Left lung (tissue), 4 donors: ENCODE measurements at regions not wholly inside any gene's neighbourhood (a gene's known extent, or its start where the extent isn't known, plus 50 kb on each side); places are given as distances from the start of the nearest gene placed in this dataset.

ENCODE experiments used
- ATAC-seq: fragments of 200-7000 bp; cut with Tn5 transposase; one replicate; pipeline ENCODE4 v1.9.1; 2020; ENCODE audit warnings: moderate library complexity
- DNase-seq, 4 donors: peaks; one replicate each; pipeline ENCODE4 v3.0.0-alpha.2; 2013 to 2020
- H3K27ac ChIP-seq, 2 donors: fragments of 200-600 bp; sonication (generic) in 1 of 2; one replicate each; pipeline versions ENCODE4 v1.5.0 to v1.8.0; 2020 to 2021
- H3K27me3 ChIP-seq, 2 donors: fragments of 200-600 bp; sonication (generic) in 1 of 2; one replicate each; pipeline versions ENCODE4 v1.5.0 to v1.8.0; 2020 to 2021
- H3K36me3 ChIP-seq, 2 donors: fragments of 200-600 bp; sonication (generic) in 1 of 2; one replicate each; pipeline versions ENCODE4 v1.5.0 to v1.8.0; 2020 to 2021
- H3K4me1 ChIP-seq, 2 donors: fragments of 200-600 bp; one replicate each; pipeline ENCODE4 v1.8.0; 2021
- H3K4me3 ChIP-seq, 2 donors: fragments of 200-600 bp; sonication (generic) in 1 of 2; one replicate each; pipeline versions ENCODE4 v1.5.0 to v1.8.0; 2020 to 2021; ENCODE audit warnings: mild to moderate bottlenecking in 1 of 2
- H3K9me3 ChIP-seq, 2 donors: fragments of 200-600 bp; sonication (generic) in 1 of 2; one replicate each; pipeline versions ENCODE4 v1.5.0 to v1.8.0; 2020 to 2021
- CTCF ChIP-seq, 2 donors: fragments of 200-600 bp; sonication (generic) in 1 of 2; IDR thresholded peaks; one replicate each; pipeline versions ENCODE4 v1.5.0 to v1.8.0; 2021; ENCODE audit warnings: antibody characterized with exemption in 2 of 2
- intact Hi-C, 2 donors: fragments of 100-400 bp; cut with DNase I; formaldehyde crosslinking; loops; one replicate each; pipeline versions ENCODE4 v1.11.2 to v1.14.2; 2022
- donor health status: DM: no; HTN: yes; CAD: no.
- donor health status: DM: no; HTN: no; CAD: no.

GRCh38 chr9:111106202-111106601, 67.9 kb upstream of the LPAR1 start:
- ATAC-seq, result no peak
- H3K36me3 ChIP-seq, result no peaks in the 10 kb centered on the region
- H3K4me1 ChIP-seq, result peaks cover 0 to 9% of the 10 kb centered on the region in 2 donors
- no peak overlapping the region for H3K4me3 ChIP-seq
- H3K27ac ChIP-seq, result no peak overlapping the region
- no peaks in the 10 kb centered on the region for H3K9me3 ChIP-seq
- DNase-seq, result no peak
- intact Hi-C loops, result no loop called here
- no peak for TF ChIP-seq CTCF (IDR thresholded peaks at IDR 0.05)
- no peaks in the 10 kb centered on the region for H3K27me3 ChIP-seq

GRCh38 chr9:111102793-111103464, 64.7 kb upstream of the LPAR1 start:
- ATAC-seq, result no peak
- intact Hi-C loops, result no loop called here

GRCh38 chr9:111099199-111100008, 61.1 kb upstream of the LPAR1 start:
- no peak overlapping the region for H3K27ac ChIP-seq
- no peak for TF ChIP-seq CTCF (IDR thresholded peaks at IDR 0.05)
- H3K27me3 ChIP-seq, result no peaks in the 10 kb centered on the region
- H3K9me3 ChIP-seq, result no peaks in the 10 kb centered on the region
- H3K36me3 ChIP-seq, result no peaks in the 10 kb centered on the region
- no peak overlapping the region for H3K4me3 ChIP-seq
- intact Hi-C loops, result no loop called here
- peaks cover 0 to 3% of the 10 kb centered on the region in 2 donors for H3K4me1 ChIP-seq
- ATAC-seq, result no peak
- DNase-seq, result no peak

More at GRCh38 chr9:111102793-111103464, 64.7 kb upstream of the LPAR1 start:
- Histone ChIP-seq H3K4me1 (no peaks in the 10 kb centered on the region), H3K27me3 (no peaks in the 10 kb centered on the region), H3K9me3 (no peaks in the 10 kb centered on the region), H3K36me3 (no peaks in the 10 kb centered on the region), H3K4me3 (no peak overlapping the region), H3K27ac (no peak overlapping the region)
- no peak for DNase-seq
- TF ChIP-seq CTCF (IDR thresholded peaks at IDR 0.05), result no peak

GRCh38 chr9:111098093-111098492, 59.8 kb upstream of the LPAR1 start:
- Histone ChIP-seq H3K9me3 (no peaks in the 10 kb centered on the region), H3K4me3 (no peak overlapping the region), H3K27me3 (no peaks in the 10 kb centered on the region), H3K27ac (no peak overlapping the region), H3K4me1 (peaks cover 5% of the 10 kb centered on the region in 2 donors), H3K36me3 (no peaks in the 10 kb centered on the region)
- intact Hi-C loops, result no loop called here
- ATAC-seq, result no peak
- no peak for TF ChIP-seq CTCF (IDR thresholded peaks at IDR 0.05)
- DNase-seq, result no peak

- Histone ChIP-seq H3K4me1 (peaks cover 5% of the 10 kb centered on the region in 2 donors), H3K27ac (no peak overlapping the region), H3K36me3 (no peaks in the 10 kb centered on the region), H3K4me3 (no peak overlapping the region), H3K9me3 (no peaks in the 10 kb centered on the region), H3K27me3 (no peaks in the 10 kb centered on the region)
- no peak for TF ChIP-seq CTCF (IDR thresholded peaks at IDR 0.05)
- no peak for DNase-seq
- no peak for ATAC-seq
- intact Hi-C loops, result no loop called here
Observed at GRCh38 chr9:111096051-111096450, 57.8 kb upstream of the LPAR1 start.
